Mesendoderm (in vitro differentiated cells): ENCODE measurements at regions not wholly inside any gene's neighbourhood (a gene's known extent, or its start where the extent isn't known, plus 50 kb on each side); places are given as distances from the start of the nearest gene placed in this dataset.
"Not testable (repeated sequence)": the region's sequence is repeated elsewhere in the genome, so short reads cannot be mapped to it uniquely, and the experiment has no call there.

Experiments
- DNase-seq: peaks from one replicate; pipeline ENCODE4 v3.0.0; 2013
- H2AK5ac ChIP-seq: 2 replicates; pipeline ENCODE4 v1.6.1; 2013; ENCODE audit warnings: low read length, inconsistent platforms
- H2BK120ac ChIP-seq: 2 replicates; pipeline ENCODE4 v1.6.1; 2013; ENCODE audit warnings: low read depth, mild to moderate bottlenecking, low read length, moderate library complexity, mixed read lengths
- H2BK15ac ChIP-seq: replicated peaks from 2 replicates; pipeline ENCODE4 v1.6.1; 2013; ENCODE audit warnings: low read depth, mild to moderate bottlenecking, moderate library complexity
- H2BK5ac ChIP-seq: 2 replicates; pipeline ENCODE4 v1.6.1; 2013; ENCODE audit warnings: low read length, inconsistent platforms
- H3K18ac ChIP-seq: 2 replicates; pipeline ENCODE4 v1.6.1; 2013; ENCODE audit warnings: mild to moderate bottlenecking, low read length, mixed read lengths
- H3K23ac ChIP-seq: one replicate; pipeline ENCODE4 v1.6.1; 2013; ENCODE audit warnings: low read length
- H3K27ac ChIP-seq: 2 replicates; pipeline ENCODE4 v1.5.1; 2013; ENCODE audit warnings: low read depth, mild to moderate bottlenecking, inconsistent platforms, low read length, moderate library complexity
- H3K27me3 ChIP-seq: 2 replicates; pipeline ENCODE4 v1.6.1; 2013; ENCODE audit warnings: low read length, control low read depth, mild to moderate bottlenecking, inconsistent platforms; ENCODE audit not compliant: insufficient read depth, poor library complexity
- H3K36me3 ChIP-seq: 2 replicates; pipeline ENCODE4 v1.6.1; 2013; ENCODE audit warnings: low read length, inconsistent platforms; ENCODE audit not compliant: control insufficient read depth, insufficient read depth
- H3K4ac ChIP-seq: one replicate; pipeline ENCODE4 v1.6.1; 2013; ENCODE audit warnings: low read depth, mild to moderate bottlenecking, low read length, moderate library complexity
- H3K4me1 ChIP-seq: 2 replicates; pipeline ENCODE4 v1.6.1; 2013; ENCODE audit warnings: low read depth, low read length, inconsistent platforms; ENCODE audit not compliant: control insufficient read depth
- H3K4me2 ChIP-seq: 2 replicates; pipeline ENCODE4 v1.6.1; 2013; ENCODE audit warnings: low read length
- H3K4me3 ChIP-seq: 2 replicates; pipeline ENCODE4 v1.5.1; 2013; ENCODE audit warnings: mild to moderate bottlenecking, low read length
- H3K56ac ChIP-seq: one replicate; pipeline ENCODE4 v1.6.1; 2013; ENCODE audit warnings: low read length
- H3K79me1 ChIP-seq: 2 replicates; pipeline ENCODE4 v1.6.1; 2013; ENCODE audit warnings: low read length, inconsistent platforms
- H3K79me2 ChIP-seq: 2 replicates; pipeline ENCODE4 v1.6.1; 2013; ENCODE audit warnings: mild to moderate bottlenecking, low read length; ENCODE audit not compliant: control insufficient read depth, insufficient read depth
- H3K9ac ChIP-seq: 2 replicates; pipeline ENCODE4 v1.6.1; 2013; ENCODE audit warnings: low read length, inconsistent platforms
- H4K5ac ChIP-seq: one replicate; pipeline ENCODE4 v1.6.1; 2013; ENCODE audit warnings: low read length
- H4K8ac ChIP-seq: one replicate; pipeline ENCODE4 v1.6.1; 2013; ENCODE audit warnings: low read depth, mild to moderate bottlenecking, control low read depth, low read length, moderate library complexity
- WGBS: extraction: QIAGEN DNeasy Blood & Tissue Kit; methylation state at CpG from one replicate; pipeline ENCODE4 v1.1.7; 2013; ENCODE audit warnings: low lambda C conversion rate, missing lambda C conversion rate; ENCODE audit not compliant: insufficient coverage; ENCODE audit errors: extremely low coverage; 5-methylcytosine and 5-hydroxymethylcytosine counted together

- Histone ChIP-seq H3K4ac (peak overlapping the region; percentile 36), H3K27ac (no peak overlapping the region), H3K27me3 (no peaks in the 10 kb centered on the region), H2BK15ac (no peak overlapping the region), H3K79me1 (no peaks in the 10 kb centered on the region), H3K4me3 (no peak overlapping the region), H3K79me2 (no peaks in the 10 kb centered on the region), H3K36me3 (no peaks in the 10 kb centered on the region), H4K5ac (no peak overlapping the region), H2BK120ac (peak overlapping the region; percentile 61), H3K56ac (no peak overlapping the region), H3K18ac (no peak overlapping the region), H2BK5ac (no peak overlapping the region), H3K9ac (no peak overlapping the region), H3K4me1 (peaks cover 2% of the 10 kb centered on the region), H2AK5ac (no peak overlapping the region), H4K8ac (no peak overlapping the region), H3K23ac (no peak overlapping the region), H3K4me2 (no peak overlapping the region)
- no peak for DNase-seq
- 100% methylated on average over 2 of the region's 5 CpGs for WGBS
Measured at GRCh38 chr7:16267953-16268820, 153.2 kb downstream of the CRPPA start.

- H3K4me3 ChIP-seq, result no peak overlapping the region
- H3K79me2 ChIP-seq, result no peaks in the 10 kb centered on the region
Measured at GRCh38 chr7:16266877-16267276, 154.5 kb downstream of the CRPPA start.

GRCh38 chr7:16266470-16266869 is 154.9 kb downstream of the CRPPA start:
- WGBS, result no CpG with 5 or more reads among the region's 9 CpGs
- H3K79me2 ChIP-seq, H3K27ac ChIP-seq, H3K18ac ChIP-seq, H2AK5ac ChIP-seq, H3K4me2 ChIP-seq, H4K8ac ChIP-seq, H3K36me3 ChIP-seq, H2BK15ac ChIP-seq, H3K4ac ChIP-seq, H3K4me3 ChIP-seq, H3K27me3 ChIP-seq, H3K9ac ChIP-seq, H3K23ac ChIP-seq, H2BK5ac ChIP-seq, DNase-seq, H2BK120ac ChIP-seq, H3K56ac ChIP-seq, H3K4me1 ChIP-seq, H4K5ac ChIP-seq, H3K79me1 ChIP-seq: not testable (repeated sequence)

More at GRCh38 chr7:16266877-16267276, 154.5 kb downstream of the CRPPA start:
- Histone ChIP-seq H3K23ac (no peak overlapping the region), H3K4me2 (no peak overlapping the region), H3K27ac (no peak overlapping the region), H4K8ac (no peak overlapping the region), H3K4me1 (no peaks in the 10 kb centered on the region), H2BK5ac (no peak overlapping the region), H2BK15ac (no peak overlapping the region), H3K18ac (no peak overlapping the region), H3K4ac (no peak overlapping the region), H3K36me3 (no peaks in the 10 kb centered on the region), H3K79me1 (no peaks in the 10 kb centered on the region), H3K9ac (no peak overlapping the region), H2BK120ac (no peak overlapping the region), H3K27me3 (no peaks in the 10 kb centered on the region), H2AK5ac (no peak overlapping the region), H4K5ac (no peak overlapping the region), H3K56ac (no peak overlapping the region)
- no CpG with 5 or more reads among the region's 1 CpG for WGBS
- no peak for DNase-seq

GRCh38 chr7:16265863-16266458 is 155.4 kb downstream of the CRPPA start:
- Histone ChIP-seq H4K5ac (no peak overlapping the region), H3K4me1 (no peaks in the 10 kb centered on the region), H3K18ac (no peak overlapping the region), H3K4me3 (no peak overlapping the region), H3K36me3 (no peaks in the 10 kb centered on the region), H3K23ac (no peak overlapping the region), H2BK15ac (no peak overlapping the region), H3K9ac (no peak overlapping the region), H3K79me2 (no peaks in the 10 kb centered on the region), H3K27me3 (no peaks in the 10 kb centered on the region), H3K56ac (no peak overlapping the region), H3K4me2 (no peak overlapping the region), H3K4ac (no peak overlapping the region), H2AK5ac (no peak overlapping the region), H2BK120ac (no peak overlapping the region), H3K27ac (no peak overlapping the region), H3K79me1 (no peaks in the 10 kb centered on the region), H2BK5ac (no peak overlapping the region), H4K8ac (no peak overlapping the region)
- WGBS, result no CpG with 5 or more reads among the region's 3 CpGs
- DNase-seq, result no peak

GRCh38 chr7:16264823-16265804 is 156.2 kb downstream of the CRPPA start:
- no peak overlapping the region for H3K18ac ChIP-seq
- no peak overlapping the region for H3K9ac ChIP-seq
- H3K4ac ChIP-seq, result no peak overlapping the region
- no peak overlapping the region for H3K4me3 ChIP-seq
- no peak for DNase-seq
- no peak overlapping the region for H4K8ac ChIP-seq
- no peaks in the 10 kb centered on the region for H3K4me1 ChIP-seq
- no peak overlapping the region for H2BK15ac ChIP-seq
- H3K23ac ChIP-seq, result no peak overlapping the region
- H3K27me3 ChIP-seq, result no peaks in the 10 kb centered on the region
- H3K27ac ChIP-seq, result no peak overlapping the region
- no peak overlapping the region for H2BK5ac ChIP-seq
- no peak overlapping the region for H4K5ac ChIP-seq
- no peaks in the 10 kb centered on the region for H3K79me2 ChIP-seq
- H3K4me2 ChIP-seq, result no peak overlapping the region
- no peak overlapping the region for H3K56ac ChIP-seq
- no peak overlapping the region for H2AK5ac ChIP-seq
- H2BK120ac ChIP-seq, result no peak overlapping the region
- H3K79me1 ChIP-seq, result no peaks in the 10 kb centered on the region
- H3K36me3 ChIP-seq, result no peaks in the 10 kb centered on the region
- WGBS, result 100% methylated on average over 1 of the region's 7 CpGs
